HG02981 (cell line): ENCODE measurements at regions not wholly inside any gene's neighbourhood (a gene's known extent, or its start where the extent isn't known, plus 50 kb on each side); places are given as distances from the start of the nearest gene placed in this dataset.

Source experiments
- ATAC-seq: cut with Tn5 transposase; IDR thresholded peaks from one replicate; pipeline ENCODE4 v1.9.1; 2021; ENCODE audit warnings: mild to moderate bottlenecking, moderate library complexity; ENCODE audit not compliant: unreplicated experiment

GRCh38 chr2:12231288-12231687 lies 484.9 kb downstream of the LPIN1 start:
- no peak for ATAC-seq

- no peak for ATAC-seq
Measured at GRCh38 chr2:12232876-12233275, 483.9 kb upstream of the TRIB2 start.

GRCh38 chr2:12236136-12236844 lies 480.4 kb upstream of the TRIB2 start:
- ATAC-seq, result no peak

GRCh38 chr2:12240206-12240605 lies 476.5 kb upstream of the TRIB2 start:
- ATAC-seq, result no peak

GRCh38 chr2:12243381-12243780 lies 473.4 kb upstream of the TRIB2 start:
- no peak for ATAC-seq

- ATAC-seq, result no peak
Measured at GRCh38 chr2:12244070-12244469, 472.7 kb upstream of the TRIB2 start.

- ATAC-seq, result no peak
Measured at GRCh38 chr2:12251121-12251520, 465.6 kb upstream of the TRIB2 start.

GRCh38 chr2:12251749-12252148 lies 465.0 kb upstream of the TRIB2 start:
- no peak for ATAC-seq

GRCh38 chr2:12253167-12253778 lies 463.5 kb upstream of the TRIB2 start:
- ATAC-seq, result no peak

- no peak for ATAC-seq
Measured at GRCh38 chr2:12254280-12254860, 462.4 kb upstream of the TRIB2 start.

- no peak for ATAC-seq
Measured at GRCh38 chr2:12256206-12256605, 460.5 kb upstream of the TRIB2 start.

- no peak for ATAC-seq
Measured at GRCh38 chr2:12257476-12257875, 459.3 kb upstream of the TRIB2 start.

GRCh38 chr2:12259493-12259892 lies 457.2 kb upstream of the TRIB2 start:
- ATAC-seq, result no peak

- ATAC-seq, result no peak
Measured at GRCh38 chr2:12261986-12262680, 454.6 kb upstream of the TRIB2 start.

GRCh38 chr2:12262681-12263436 lies 453.9 kb upstream of the TRIB2 start:
- ATAC-seq, result no peak

GRCh38 chr2:12263730-12264129 lies 453.0 kb upstream of the TRIB2 start:
- no peak for ATAC-seq

GRCh38 chr2:12264146-12264545 lies 452.6 kb upstream of the TRIB2 start:
- ATAC-seq, result no peak

- no peak for ATAC-seq
Measured at GRCh38 chr2:12265646-12266045, 451.1 kb upstream of the TRIB2 start.

- ATAC-seq, result no peak
Measured at GRCh38 chr2:12267042-12267441, 449.7 kb upstream of the TRIB2 start.

- no peak for ATAC-seq
Measured at GRCh38 chr2:12269041-12269972, 447.4 kb upstream of the TRIB2 start.
